Body of pancreas (tissue), 4 donors: ENCODE measurements at regions not wholly inside any gene's neighbourhood (a gene's known extent, or its start where the extent isn't known, plus 50 kb on each side); places are given as distances from the start of the nearest gene placed in this dataset.

Experiments used
- ATAC-seq: fragments of 150-250 bp; one replicate; pipeline ENCODE4 v1.9.1; 2016
- DNase-seq, 4 donors: peaks; one replicate each; pipeline ENCODE4 v3.0.0-alpha.2; 2019
- H3K27ac ChIP-seq, 4 donors: fragments of 200-600 bp; sonication (generic); 1 replicate in 3 of 4; 2 replicates in 1 of 4; pipeline versions ENCODE4 v1.5.1 to v1.6.1; 2016 to 2019; ENCODE audit warnings: mild to moderate bottlenecking in 1 of 4, mixed read lengths in 1 of 4, moderate library complexity in 1 of 4
- H3K27me3 ChIP-seq, 2 donors: fragments of 200-600 bp; sonication (generic); one replicate each; pipeline ENCODE4 v1.6.0; 2016; ENCODE audit warnings: mild to moderate bottlenecking in 1 of 2
- H3K36me3 ChIP-seq, 2 donors: fragments of 200-600 bp; sonication (generic); replicated peaks in 1 of 2; 2 replicates each; pipeline ENCODE4 v1.5.1; 2016; ENCODE audit warnings: low read depth in 2 of 2; ENCODE audit not compliant: insufficient read depth in 1 of 2
- H3K4me1 ChIP-seq: fragments of 200-600 bp; sonication (generic); one replicate; pipeline ENCODE4 v1.6.0; 2016
- H3K4me3 ChIP-seq, 2 donors: fragments of 200-600 bp; sonication (generic); 1 replicate in 1 of 2; 2 replicates in 1 of 2; pipeline ENCODE4 v1.5.1; 2016 to 2019
- H3K9me3 ChIP-seq, 3 donors: fragments of 200-600 bp; sonication (generic); 1 replicate in 2 of 3; 2 replicates in 1 of 3; pipeline ENCODE4 v1.5.1; 2016
- CTCF ChIP-seq, 7 experiments: fragments of 450-650 bp in 4 of 7; fragments of 200-600 bp in 3 of 7; sonication (generic) in 3 of 7; IDR thresholded peaks; one replicate each; pipeline ENCODE4 v1.5.1; 2016 to 2019; ENCODE audit warnings: antibody characterized with exemption in 7 of 7
- POLR2A ChIP-seq, 3 donors: fragments of 450-650 bp; IDR thresholded peaks; one replicate each; pipeline ENCODE4 v1.6.1; 2016; ENCODE audit warnings: antibody characterized with exemption in 3 of 3, mild to moderate bottlenecking in 2 of 3
- WGBS, 2 donors: methylation state at CpG; one replicate each; pipeline ENCODE4 v1.1.5; 2017; 5-methylcytosine and 5-hydroxymethylcytosine counted together
- intact Hi-C: fragments of 100-400 bp; cut with DNase I; formaldehyde crosslinking; loops from one replicate; pipeline ENCODE4 v1.15.1; 2023

DNA sequence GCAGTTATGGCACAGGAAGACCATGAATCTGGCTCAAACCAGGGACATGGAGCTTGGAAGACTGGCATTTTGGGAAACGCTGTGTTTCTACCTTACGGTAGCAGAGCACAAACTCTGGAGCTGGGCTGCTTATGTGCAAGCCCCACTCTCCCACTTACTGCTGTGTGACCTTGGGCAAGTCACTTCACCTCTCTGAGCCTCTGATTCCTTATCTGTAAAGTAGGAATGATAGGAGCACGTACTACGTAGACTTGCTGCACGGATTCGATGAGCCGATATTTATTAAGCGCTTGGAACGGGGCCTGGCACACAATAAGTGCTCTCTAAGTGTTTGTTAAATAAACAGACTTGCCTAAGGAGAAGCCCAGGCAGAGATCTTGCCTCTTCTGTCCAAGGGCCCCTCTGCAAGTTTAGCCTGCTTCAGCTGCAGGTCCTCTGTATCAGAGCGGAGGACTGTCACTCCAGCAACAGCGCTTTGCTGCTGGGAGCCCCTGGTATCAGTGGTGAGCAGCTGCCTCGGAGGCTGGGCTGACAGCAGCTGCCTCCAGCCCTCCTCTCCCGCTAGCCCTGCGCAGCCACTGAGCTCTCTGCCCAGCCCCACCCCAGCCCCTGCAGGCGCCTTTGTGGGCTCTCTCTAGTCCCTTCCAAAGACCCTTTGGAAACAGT, 96.9 kb upstream of the ANO1 start:
- ATAC-seq, result no peak
- Histone ChIP-seq H3K9me3 (no peaks in the 10 kb centered on the region), H3K36me3 (no peaks in the 10 kb centered on the region), H3K27ac (no peak overlapping the region), H3K4me1 (peaks cover 9% of the 10 kb centered on the region), H3K27me3 (no peaks in the 10 kb centered on the region), H3K4me3 (no peak overlapping the region)
- WGBS, 2 donors, result 54 to 55% methylated on average over 13 to 15 of the region's 15 CpGs
- intact Hi-C loops, result no loop called here
- no peak for TF ChIP-seq POLR2A (IDR thresholded peaks at IDR 0.05)
- no peak for TF ChIP-seq CTCF (IDR thresholded peaks at IDR 0.05)
- no peak for DNase-seq

GRCh38 chr11:69982690-69983570, 95.2 kb upstream of the ANO1 start:
- intact Hi-C loops, result no loop called here
- H3K4me1 ChIP-seq, result peaks cover 9% of the 10 kb centered on the region
- no peak for DNase-seq
- no peaks in the 10 kb centered on the region for H3K36me3 ChIP-seq
- H3K4me3 ChIP-seq, result no peak overlapping the region
- no peaks in the 10 kb centered on the region for H3K27me3 ChIP-seq
- no peaks in the 10 kb centered on the region for H3K9me3 ChIP-seq
- 71 to 76% methylated on average over 20 of the region's 20 CpGs for WGBS, 2 donors
- TF ChIP-seq CTCF (IDR thresholded peaks at IDR 0.05), result no peak
- no peak for TF ChIP-seq POLR2A (IDR thresholded peaks at IDR 0.05)
- ATAC-seq, result no peak
- no peak overlapping the region for H3K27ac ChIP-seq

DNA sequence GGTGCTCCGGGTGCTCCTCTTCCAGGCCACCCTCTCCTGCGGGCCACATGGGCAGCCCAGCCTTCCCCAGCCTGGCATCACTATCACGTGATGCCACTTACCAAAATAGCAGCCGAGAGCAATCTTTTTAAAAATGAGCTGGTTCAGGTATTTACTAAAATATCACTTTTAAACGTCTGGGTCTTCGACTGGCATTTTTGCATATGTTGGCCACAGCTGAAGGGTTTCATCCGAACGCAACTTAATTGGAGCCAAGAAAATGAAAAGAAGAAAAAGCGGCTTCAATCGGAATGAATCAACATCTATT, 94.6 kb upstream of the ANO1 start:
- DNase-seq (no peak), ATAC-seq (no peak)
- TF ChIP-seq CTCF (IDR thresholded peaks at IDR 0.05) (no peak), POLR2A (IDR thresholded peaks at IDR 0.05) (no peak)
- Histone ChIP-seq H3K9me3 (no peaks in the 10 kb centered on the region), H3K4me3 (no peak overlapping the region), H3K4me1 (peaks cover 9% of the 10 kb centered on the region), H3K27ac (no peak overlapping the region), H3K27me3 (no peaks in the 10 kb centered on the region), H3K36me3 (no peaks in the 10 kb centered on the region)
- WGBS, 2 donors, result 66% methylated on average over 9 to 10 of the region's 10 CpGs
- intact Hi-C loops, result no loop called here

DNA sequence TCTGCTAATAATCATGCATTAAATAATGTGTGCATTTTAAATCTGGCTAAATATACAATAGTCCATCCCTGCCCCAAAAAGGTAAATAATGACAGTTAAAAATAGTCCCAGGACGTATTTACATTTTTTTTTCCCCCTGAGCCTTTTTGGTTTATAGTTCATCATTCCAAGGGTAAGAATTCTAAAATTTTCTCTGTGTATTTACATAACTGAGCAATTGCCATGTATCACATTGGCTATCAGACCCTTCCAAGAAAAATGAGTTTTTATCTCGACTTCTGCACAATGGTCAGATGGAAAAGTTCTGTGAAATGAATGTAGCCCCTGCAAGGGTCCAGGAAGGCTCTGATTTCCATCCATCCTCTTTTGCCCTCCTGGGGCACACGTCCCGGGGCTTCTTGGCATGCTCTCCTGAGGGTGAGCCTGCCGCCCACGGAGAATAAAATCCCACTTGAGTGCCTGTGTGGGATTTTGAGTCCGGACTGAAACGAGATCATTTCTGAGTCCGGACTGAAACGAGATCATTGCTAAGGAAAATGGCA, 94.1 kb upstream of the ANO1 start:
- intact Hi-C loops, result no loop called here
- ATAC-seq (no peak), DNase-seq (no peak)
- WGBS, 2 donors, result 17 to 29% methylated on average over 6 to 9 of the region's 10 CpGs
- Histone ChIP-seq H3K36me3 (no peaks in the 10 kb centered on the region), H3K27ac (no peak overlapping the region), H3K4me1 (peaks cover 9% of the 10 kb centered on the region), H3K27me3 (no peaks in the 10 kb centered on the region), H3K4me3 (no peak overlapping the region), H3K9me3 (no peaks in the 10 kb centered on the region)
- TF ChIP-seq POLR2A (IDR thresholded peaks at IDR 0.05) (no peak), CTCF (IDR thresholded peaks at IDR 0.05) (no peak)
